Thyroid gland (tissue), 4 donors: ENCODE measurements at regions not wholly inside any gene's neighbourhood (a gene's known extent, or its start where the extent isn't known, plus 50 kb on each side); places are given as distances from the start of the nearest gene placed in this dataset.

Experiments used
- POLR2A ChIP-seq, 2 donors: fragments of 450-650 bp; IDR thresholded peaks; one replicate each; pipeline ENCODE4 v1.6.1; 2017; ENCODE audit warnings: antibody characterized with exemption in 2 of 2, mild to moderate bottlenecking in 2 of 2, moderate library complexity in 1 of 2
- TF ChIP-seq, protein P1 (sequence below), 6 experiments: fragments of 200-600 bp in 3 of 6; fragments of 450-650 bp in 3 of 6; sonication (generic) in 3 of 6; IDR thresholded peaks; one replicate each; pipeline ENCODE4 v1.5.1; 2016 to 2019; ENCODE audit warnings: antibody characterized with exemption in 6 of 6, mild to moderate bottlenecking in 2 of 6, inconsistent platforms in 1 of 6, moderate library complexity in 1 of 6

DNA sequence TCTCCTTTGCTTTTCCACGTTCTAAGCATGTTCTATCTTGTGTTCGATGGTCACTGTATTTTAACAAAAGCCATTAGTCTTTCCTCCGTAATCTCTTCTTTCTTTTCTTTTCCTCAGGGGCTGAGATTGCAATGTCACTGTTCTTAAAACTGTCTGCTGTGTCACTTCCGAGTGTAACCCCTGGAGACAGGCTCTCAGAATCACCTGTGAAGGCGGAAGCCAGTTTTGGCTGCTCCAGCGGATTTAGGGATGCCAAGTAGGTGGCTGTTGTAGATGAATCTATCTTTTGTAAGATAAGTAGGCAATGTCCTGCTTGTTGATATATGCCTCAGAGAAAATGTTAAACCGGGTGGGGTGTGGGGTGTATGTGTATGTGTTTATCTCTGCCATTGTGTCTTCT lies 94.7 kb upstream of the L3MBTL4 start:
- TF ChIP-seq, protein P1, sequence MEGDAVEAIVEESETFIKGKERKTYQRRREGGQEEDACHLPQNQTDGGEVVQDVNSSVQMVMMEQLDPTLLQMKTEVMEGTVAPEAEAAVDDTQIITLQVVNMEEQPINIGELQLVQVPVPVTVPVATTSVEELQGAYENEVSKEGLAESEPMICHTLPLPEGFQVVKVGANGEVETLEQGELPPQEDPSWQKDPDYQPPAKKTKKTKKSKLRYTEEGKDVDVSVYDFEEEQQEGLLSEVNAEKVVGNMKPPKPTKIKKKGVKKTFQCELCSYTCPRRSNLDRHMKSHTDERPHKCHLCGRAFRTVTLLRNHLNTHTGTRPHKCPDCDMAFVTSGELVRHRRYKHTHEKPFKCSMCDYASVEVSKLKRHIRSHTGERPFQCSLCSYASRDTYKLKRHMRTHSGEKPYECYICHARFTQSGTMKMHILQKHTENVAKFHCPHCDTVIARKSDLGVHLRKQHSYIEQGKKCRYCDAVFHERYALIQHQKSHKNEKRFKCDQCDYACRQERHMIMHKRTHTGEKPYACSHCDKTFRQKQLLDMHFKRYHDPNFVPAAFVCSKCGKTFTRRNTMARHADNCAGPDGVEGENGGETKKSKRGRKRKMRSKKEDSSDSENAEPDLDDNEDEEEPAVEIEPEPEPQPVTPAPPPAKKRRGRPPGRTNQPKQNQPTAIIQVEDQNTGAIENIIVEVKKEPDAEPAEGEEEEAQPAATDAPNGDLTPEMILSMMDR (IDR thresholded peaks at IDR 0.05): no peak
- TF ChIP-seq POLR2A (IDR thresholded peaks at IDR 0.05): no peak
